ENCODE measurements at regions not wholly inside any gene's neighbourhood (a gene's known extent, or its start where the extent isn't known, plus 50 kb on each side); places are given as distances from the start of the nearest gene placed in this dataset.

GRCh38 chr13:81393110-81393509 lies 1052.2 kb upstream of the SPRY2 start:
- CTCF ChIA-PET: no interaction called here
- TF ChIP-seq CTCF (IDR thresholded peaks at IDR 0.05; ENCODE audit: insufficient read depth, low read length, missing control alignments): no peak
- no peak overlapping the region for H3K4me3 ChIP-seq (ENCODE audit: low read depth, low read length)
- no peak for DNase-seq (ENCODE audit: low read depth, low spot score)
- POLR2A ChIA-PET: no interaction called here

DNA sequence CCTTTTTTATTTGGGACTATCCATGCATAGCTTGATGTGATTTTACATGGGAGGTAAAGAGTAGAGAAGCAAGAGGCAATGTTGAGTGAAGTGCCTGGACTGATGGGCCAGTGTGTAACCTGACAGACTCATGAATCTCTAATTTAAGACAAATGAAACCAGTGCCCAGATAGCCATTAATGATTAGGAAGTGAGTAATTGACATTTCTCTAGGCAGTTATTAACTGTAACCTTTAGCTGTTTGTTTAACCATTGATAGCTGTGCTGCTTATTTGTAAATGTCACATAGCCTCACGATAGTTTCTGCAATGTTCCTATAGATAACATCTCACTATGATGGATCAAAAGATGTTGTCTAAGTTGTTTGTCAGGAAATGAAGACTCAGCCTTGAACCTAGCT lies 1047.5 kb upstream of the SPRY2 start:
- DNase-seq (ENCODE audit: low read depth, low spot score): no peak
- no peak overlapping the region for H3K4me3 ChIP-seq (ENCODE audit: low read depth, low read length)
- CTCF ChIA-PET: no interaction called here
- no peak for TF ChIP-seq CTCF (IDR thresholded peaks at IDR 0.05; ENCODE audit: insufficient read depth, low read length, missing control alignments)
- POLR2A ChIA-PET: no interaction called here

GRCh38 chr13:81383444-81383843 lies 1042.5 kb upstream of the SPRY2 start:
- no peak for TF ChIP-seq CTCF (IDR thresholded peaks at IDR 0.05; ENCODE audit: insufficient read depth, low read length, missing control alignments)
- H3K4me3 ChIP-seq (ENCODE audit: low read depth, low read length): no peak overlapping the region
- ChIA-PET CTCF (no interaction called here), POLR2A (no interaction called here)
- DNase-seq (ENCODE audit: low read depth, low spot score): no peak

DNA sequence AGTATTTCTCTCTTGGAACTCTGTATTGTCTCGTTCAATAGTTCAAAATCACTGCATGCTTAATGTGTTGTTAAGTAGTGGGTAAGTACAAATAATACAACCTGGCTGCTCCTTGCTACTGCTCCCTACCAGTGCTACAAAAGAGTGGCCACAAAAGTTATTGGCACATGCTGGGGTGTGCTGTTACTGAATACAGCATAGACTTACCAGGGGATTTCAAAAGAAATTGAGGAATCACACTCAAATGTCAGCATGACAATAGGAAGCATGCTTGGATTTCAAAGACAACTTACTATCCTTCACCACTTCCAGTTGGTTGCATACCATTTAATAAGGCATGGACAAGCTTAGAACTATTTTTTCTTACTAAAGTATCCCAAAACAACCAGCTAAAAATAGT lies 1041.3 kb upstream of the SPRY2 start:
- no peak overlapping the region for H3K4me3 ChIP-seq (ENCODE audit: low read depth, low read length)
- no peak for TF ChIP-seq CTCF (IDR thresholded peaks at IDR 0.05; ENCODE audit: insufficient read depth, low read length, missing control alignments)
- no peak for DNase-seq (ENCODE audit: low read depth, low spot score)
- POLR2A ChIA-PET: no interaction called here
- CTCF ChIA-PET: no interaction called here

DNA sequence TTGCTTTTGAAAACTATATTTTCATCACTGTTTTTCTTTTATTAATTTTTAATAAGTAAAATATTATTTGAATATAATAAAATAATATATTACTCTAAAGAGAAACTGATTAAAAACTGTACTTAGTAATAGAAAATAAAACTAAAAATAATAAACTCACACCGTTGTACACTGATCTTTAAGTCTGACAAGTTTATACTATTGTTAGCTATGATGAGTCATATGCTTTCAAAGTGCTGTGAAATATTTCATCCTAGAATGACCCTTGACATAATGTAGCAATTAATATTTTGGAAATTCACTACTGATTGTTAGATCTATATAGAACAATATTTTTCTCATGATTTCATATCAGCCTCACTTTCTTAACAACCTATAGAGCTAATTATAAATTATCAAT lies 1040.6 kb upstream of the SPRY2 start:
- DNase-seq (ENCODE audit: low read depth, low spot score): no peak
- CTCF ChIA-PET: no interaction called here
- TF ChIP-seq CTCF (IDR thresholded peaks at IDR 0.05; ENCODE audit: insufficient read depth, low read length, missing control alignments): no peak
- POLR2A ChIA-PET: no interaction called here
- no peak overlapping the region for H3K4me3 ChIP-seq (ENCODE audit: low read depth, low read length)

GRCh38 chr13:81379183-81379582 lies 1038.3 kb upstream of the SPRY2 start:
- ChIA-PET CTCF (no interaction called here), POLR2A (no interaction called here)
- DNase-seq (ENCODE audit: low read depth, low spot score): no peak
- H3K4me3 ChIP-seq (ENCODE audit: low read depth, low read length): no peak overlapping the region
- TF ChIP-seq CTCF (IDR thresholded peaks at IDR 0.05; ENCODE audit: insufficient read depth, low read length, missing control alignments): no peak
